ENCODE measurements at regions not wholly inside any gene's neighbourhood (a gene's known extent, or its start where the extent isn't known, plus 50 kb on each side); places are given as distances from the start of the nearest gene placed in this dataset.

DNA sequence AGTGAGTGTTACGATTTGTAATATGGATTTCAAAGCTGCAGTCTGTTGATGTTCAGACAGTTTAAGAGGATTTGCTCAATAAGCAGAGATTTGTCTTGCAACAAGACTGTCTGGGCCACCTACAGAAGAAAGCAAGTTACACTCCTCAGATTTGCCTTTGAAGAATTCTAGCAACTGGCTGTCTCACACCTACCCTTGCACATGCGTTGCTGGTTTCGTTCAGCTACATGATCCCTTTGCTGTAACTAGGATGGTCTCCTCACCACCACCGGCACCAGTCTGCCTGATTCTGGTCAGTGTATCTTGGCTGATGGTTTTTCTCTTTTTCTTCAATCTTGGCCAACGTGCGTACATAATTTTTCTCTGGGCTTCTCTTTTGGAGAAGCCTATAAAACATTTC lies 172.7 kb upstream of the LCORL start:
- Histone ChIP-seq H3K9me3 (no peaks in the 10 kb centered on the region), H3K27ac (no peak overlapping the region), H3K27me3 (no peaks in the 10 kb centered on the region), H3K4me1 (no peaks in the 10 kb centered on the region), H3K4me3 (no peak overlapping the region), H3K36me3 (no peaks in the 10 kb centered on the region)
- TF ChIP-seq, protein P1, sequence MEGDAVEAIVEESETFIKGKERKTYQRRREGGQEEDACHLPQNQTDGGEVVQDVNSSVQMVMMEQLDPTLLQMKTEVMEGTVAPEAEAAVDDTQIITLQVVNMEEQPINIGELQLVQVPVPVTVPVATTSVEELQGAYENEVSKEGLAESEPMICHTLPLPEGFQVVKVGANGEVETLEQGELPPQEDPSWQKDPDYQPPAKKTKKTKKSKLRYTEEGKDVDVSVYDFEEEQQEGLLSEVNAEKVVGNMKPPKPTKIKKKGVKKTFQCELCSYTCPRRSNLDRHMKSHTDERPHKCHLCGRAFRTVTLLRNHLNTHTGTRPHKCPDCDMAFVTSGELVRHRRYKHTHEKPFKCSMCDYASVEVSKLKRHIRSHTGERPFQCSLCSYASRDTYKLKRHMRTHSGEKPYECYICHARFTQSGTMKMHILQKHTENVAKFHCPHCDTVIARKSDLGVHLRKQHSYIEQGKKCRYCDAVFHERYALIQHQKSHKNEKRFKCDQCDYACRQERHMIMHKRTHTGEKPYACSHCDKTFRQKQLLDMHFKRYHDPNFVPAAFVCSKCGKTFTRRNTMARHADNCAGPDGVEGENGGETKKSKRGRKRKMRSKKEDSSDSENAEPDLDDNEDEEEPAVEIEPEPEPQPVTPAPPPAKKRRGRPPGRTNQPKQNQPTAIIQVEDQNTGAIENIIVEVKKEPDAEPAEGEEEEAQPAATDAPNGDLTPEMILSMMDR (IDR thresholded peaks at IDR 0.05): no peak
- ATAC-seq (no peak), DNase-seq (no peak), FAIRE-seq (no peak)
- intact Hi-C loops (cut with DNase I): no loop called here
- WGBS, 2 donors: 47 to 54% methylated on average over 6 of the region's 6 CpGs

DNA sequence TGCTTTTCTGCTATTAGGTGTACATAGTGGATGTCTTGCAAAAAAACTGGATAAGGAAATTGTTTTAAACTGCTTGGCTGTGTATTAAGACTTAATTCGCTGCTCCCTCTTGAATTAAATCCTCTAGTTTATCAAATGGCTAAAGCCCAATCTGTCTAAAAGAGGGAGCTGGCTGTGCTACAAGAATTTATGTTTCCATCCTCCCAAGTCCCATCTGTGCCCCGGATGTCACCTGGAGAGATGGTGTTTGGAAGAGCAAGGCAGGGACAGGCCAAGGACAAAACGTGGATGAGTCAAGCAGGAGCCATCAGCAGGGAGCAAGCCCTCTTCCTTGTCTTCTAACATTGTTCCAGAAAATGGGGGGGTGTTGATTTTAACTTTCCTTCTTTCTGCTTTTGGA lies 171.3 kb upstream of the LCORL start:
- WGBS, 2 donors: 37 to 55% methylated on average over 3 of the region's 3 CpGs
- intact Hi-C loops (cut with DNase I): no loop called here
- no peaks in the 10 kb centered on the region for H3K36me3 ChIP-seq
- no peak overlapping the region for H3K4me3 ChIP-seq
- ATAC-seq (no peak), FAIRE-seq (no peak), DNase-seq (no peak)
- no peaks in the 10 kb centered on the region for H3K4me1 ChIP-seq
- TF ChIP-seq, protein P1 (IDR thresholded peaks at IDR 0.05): no peak
- H3K27me3 ChIP-seq: no peaks in the 10 kb centered on the region
- no peak overlapping the region for H3K27ac ChIP-seq
- no peaks in the 10 kb centered on the region for H3K9me3 ChIP-seq

GRCh38 chr4:18185491-18185890 lies 163.9 kb upstream of the LCORL start:
- H3K9me3 ChIP-seq: no peaks in the 10 kb centered on the region
- ATAC-seq: no peak
- no peak for FAIRE-seq
- H3K4me1 ChIP-seq: no peaks in the 10 kb centered on the region
- DNase-seq: no peak
- 62 to 84% methylated on average over 2 of the region's 2 CpGs for WGBS, 2 donors
- TF ChIP-seq, protein P1 (IDR thresholded peaks at IDR 0.05): no peak
- H3K27ac ChIP-seq: no peak overlapping the region
- no peaks in the 10 kb centered on the region for H3K36me3 ChIP-seq
- H3K27me3 ChIP-seq: no peaks in the 10 kb centered on the region
- intact Hi-C loops (cut with DNase I): no loop called here
- no peak overlapping the region for H3K4me3 ChIP-seq

DNA sequence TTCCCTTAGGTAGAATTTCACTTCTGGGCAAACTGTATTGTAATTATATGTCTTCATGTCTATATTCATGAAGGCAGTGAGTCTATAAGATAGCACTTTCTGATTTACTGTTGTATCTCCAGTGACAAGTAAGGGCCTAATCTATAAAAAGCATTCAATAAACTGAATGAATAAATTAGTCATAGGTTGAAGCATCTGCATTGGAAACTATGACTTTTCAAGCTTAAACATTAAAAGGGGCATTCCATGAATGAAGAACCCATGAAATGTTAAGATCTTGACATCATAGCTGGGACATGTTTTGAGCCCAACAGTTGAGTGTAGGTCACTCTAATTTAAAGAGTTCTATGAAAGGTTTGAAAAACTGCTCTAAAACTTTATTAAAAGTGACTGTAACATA lies 159.3 kb upstream of the LCORL start:
- Histone ChIP-seq H3K4me3 (no peak overlapping the region), H3K9me3 (no peaks in the 10 kb centered on the region), H3K27ac (no peak overlapping the region), H3K4me1 (no peaks in the 10 kb centered on the region), H3K27me3 (no peaks in the 10 kb centered on the region), H3K36me3 (no peaks in the 10 kb centered on the region)
- TF ChIP-seq, protein P1 (IDR thresholded peaks at IDR 0.05): no peak
- no peak for DNase-seq
- FAIRE-seq: no peak
- ATAC-seq: no peak
- intact Hi-C loops (cut with DNase I): no loop called here

DNA sequence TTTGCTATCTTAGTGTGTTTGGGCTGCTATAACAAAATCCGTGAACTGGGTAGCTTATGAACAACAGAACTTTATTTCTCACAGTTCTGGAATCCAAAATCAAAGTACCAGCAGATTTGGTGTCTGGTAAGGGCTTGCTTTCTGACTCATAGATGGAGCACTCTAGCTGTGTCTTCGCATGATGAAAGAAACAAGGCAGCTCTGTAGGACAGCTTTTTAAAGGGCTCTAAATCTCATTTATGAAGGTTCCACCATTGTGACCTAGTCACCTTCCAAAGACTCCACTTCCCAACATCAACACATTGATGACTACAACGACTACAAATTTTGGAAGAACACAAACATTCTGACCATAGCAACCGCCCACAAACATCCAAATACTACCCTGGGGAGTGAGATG lies 158.6 kb upstream of the LCORL start:
- Histone ChIP-seq H3K36me3 (no peaks in the 10 kb centered on the region), H3K4me3 (no peak overlapping the region), H3K27ac (no peak overlapping the region), H3K27me3 (no peaks in the 10 kb centered on the region), H3K4me1 (no peaks in the 10 kb centered on the region), H3K9me3 (no peaks in the 10 kb centered on the region)
- ATAC-seq (no peak), FAIRE-seq (no peak), DNase-seq (no peak)
- TF ChIP-seq, protein P1 (IDR thresholded peaks at IDR 0.05): no peak
- intact Hi-C loops (cut with DNase I): no loop called here
- WGBS, 2 donors: 53 to 66% methylated on average over 4 of the region's 4 CpGs
